ENCODE measurements at regions not wholly inside any gene's neighbourhood (a gene's known extent, or its start where the extent isn't known, plus 50 kb on each side); places are given as distances from the start of the nearest gene placed in this dataset.

GRCh38 chr3:194801461-194802432 is 116.1 kb downstream of the FAM43A start:
- no peak for TF ChIP-seq YY1 (IDR thresholded peaks at IDR 0.05; ENCODE audit: low read depth)
- TF ChIP-seq CEBPB (IDR thresholded peaks at IDR 0.05): no peak
